ENCODE measurements at regions not wholly inside any gene's neighbourhood (a gene's known extent, or its start where the extent isn't known, plus 50 kb on each side); places are given as distances from the start of the nearest gene placed in this dataset.

- in situ Hi-C loops (cut with MboI; ENCODE audit: low sequenced_read_pairs, unreplicated experiment) = no loop called here
- TF ChIP-seq CTCF (IDR thresholded peaks at IDR 0.05; ENCODE audit: borderline replicate concordance, control extremely low read depth, extremely low read depth, insufficient read depth, missing control alignments) = no peak
- DNase-seq (ENCODE audit: low spot score) = no peak
Observed at GRCh38 chr7:113483657-113484056, 365.3 kb upstream of the SMIM30 start.

- no peak for TF ChIP-seq CTCF (IDR thresholded peaks at IDR 0.05; ENCODE audit: borderline replicate concordance, control extremely low read depth, extremely low read depth, insufficient read depth, missing control alignments)
- in situ Hi-C loops (cut with MboI; ENCODE audit: low sequenced_read_pairs, unreplicated experiment) = no loop called here
- no peak for DNase-seq (ENCODE audit: low spot score)
Observed at GRCh38 chr7:113480537-113480936, 362.2 kb upstream of the SMIM30 start.

GRCh38 chr7:113464096-113464855, 345.9 kb upstream of the SMIM30 start:
- in situ Hi-C loops (cut with MboI; ENCODE audit: low sequenced_read_pairs, unreplicated experiment) = no loop called here
- no peak for DNase-seq (ENCODE audit: low spot score)
- no peak for TF ChIP-seq CTCF (IDR thresholded peaks at IDR 0.05; ENCODE audit: borderline replicate concordance, control extremely low read depth, extremely low read depth, insufficient read depth, missing control alignments)

GRCh38 chr7:113460067-113460466, 341.7 kb upstream of the SMIM30 start:
- in situ Hi-C loops (cut with MboI; ENCODE audit: low sequenced_read_pairs, unreplicated experiment) = no loop called here
- TF ChIP-seq CTCF (IDR thresholded peaks at IDR 0.05; ENCODE audit: borderline replicate concordance, control extremely low read depth, extremely low read depth, insufficient read depth, missing control alignments) = no peak
- DNase-seq (ENCODE audit: low spot score) = no peak

GRCh38 chr7:113456533-113456932, 338.2 kb upstream of the SMIM30 start:
- no peak for TF ChIP-seq CTCF (IDR thresholded peaks at IDR 0.05; ENCODE audit: borderline replicate concordance, control extremely low read depth, extremely low read depth, insufficient read depth, missing control alignments)
- no peak for DNase-seq (ENCODE audit: low spot score)
- in situ Hi-C loops (cut with MboI; ENCODE audit: low sequenced_read_pairs, unreplicated experiment) = no loop called here

- no peak for TF ChIP-seq CTCF (IDR thresholded peaks at IDR 0.05; ENCODE audit: borderline replicate concordance, control extremely low read depth, extremely low read depth, insufficient read depth, missing control alignments)
- in situ Hi-C loops (cut with MboI; ENCODE audit: low sequenced_read_pairs, unreplicated experiment) = no loop called here
- no peak for DNase-seq (ENCODE audit: low spot score)
Observed at GRCh38 chr7:113454597-113455169, 336.3 kb upstream of the SMIM30 start.

Data from GM13976 (cell line).